Esophagus squamous epithelium (tissue), 4 donors: ENCODE measurements at regions not wholly inside any gene's neighbourhood (a gene's known extent, or its start where the extent isn't known, plus 50 kb on each side); places are given as distances from the start of the nearest gene placed in this dataset.

ENCODE experiments used
- CTCF ChIP-seq, 6 experiments: fragments of 450-650 bp in 4 of 6; fragments of 200-600 bp in 2 of 6; sonication (generic) in 2 of 6; IDR thresholded peaks; one replicate each; pipeline ENCODE4 v1.5.1; 2016 to 2019; ENCODE audit warnings: antibody characterized with exemption in 6 of 6, mild to moderate bottlenecking in 4 of 6, moderate library complexity in 4 of 6
- POLR2A ChIP-seq, 4 donors: fragments of 450-650 bp; IDR thresholded peaks; one replicate each; pipeline ENCODE4 v1.6.1; 2017; ENCODE audit warnings: antibody characterized with exemption in 4 of 4, mild to moderate bottlenecking in 4 of 4, moderate library complexity in 3 of 4

DNA sequence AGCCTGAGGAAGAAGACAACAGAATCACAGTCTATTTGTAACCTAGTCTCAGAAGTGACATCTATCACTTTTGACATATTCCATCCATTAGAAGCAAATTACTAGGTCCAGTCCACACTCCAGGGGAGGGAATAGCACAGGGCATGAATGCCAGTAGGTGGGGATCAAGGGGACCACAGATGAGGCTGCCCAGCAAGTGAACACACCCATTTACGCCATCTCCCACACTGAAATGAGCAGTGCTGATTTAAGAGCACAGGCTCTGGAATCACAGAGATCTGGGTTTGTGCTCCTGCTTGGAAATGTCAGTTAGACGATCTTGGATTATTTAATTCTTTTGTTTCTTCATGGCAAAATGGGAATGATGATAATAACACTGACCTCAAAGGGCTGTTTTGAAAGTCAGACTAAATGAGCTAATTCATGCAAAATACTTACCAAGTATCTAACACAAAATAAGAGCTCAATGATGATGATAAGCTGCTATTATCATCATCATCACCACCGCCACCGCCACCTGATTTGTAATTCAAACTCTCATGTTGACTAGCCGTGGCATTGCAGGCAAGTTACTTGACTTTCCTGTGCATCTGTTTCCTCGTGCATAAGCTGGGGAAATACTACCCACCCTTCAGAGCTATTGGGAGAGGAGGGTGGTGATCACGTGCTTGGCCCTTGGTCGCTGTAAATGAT lies 138.9 kb upstream of the KLF14 start:
- TF ChIP-seq CTCF (IDR thresholded peaks at IDR 0.05): no peak
- TF ChIP-seq POLR2A (IDR thresholded peaks at IDR 0.05): no peak
